NCI-H1436 treated with DMSO at 0.1 percent for 48 hours (cell line): ENCODE measurements at regions not wholly inside any gene's neighbourhood (a gene's known extent, or its start where the extent isn't known, plus 50 kb on each side); places are given as distances from the start of the nearest gene placed in this dataset.
"Not testable (repeated sequence)": the region's sequence is repeated elsewhere in the genome, so short reads cannot be mapped to it uniquely, and the experiment has no call there.

Source experiments
- DNase-seq: peaks from one replicate; lab custom pipeline; 2025; lab: John Stamatoyannopoulos, UW

DNA sequence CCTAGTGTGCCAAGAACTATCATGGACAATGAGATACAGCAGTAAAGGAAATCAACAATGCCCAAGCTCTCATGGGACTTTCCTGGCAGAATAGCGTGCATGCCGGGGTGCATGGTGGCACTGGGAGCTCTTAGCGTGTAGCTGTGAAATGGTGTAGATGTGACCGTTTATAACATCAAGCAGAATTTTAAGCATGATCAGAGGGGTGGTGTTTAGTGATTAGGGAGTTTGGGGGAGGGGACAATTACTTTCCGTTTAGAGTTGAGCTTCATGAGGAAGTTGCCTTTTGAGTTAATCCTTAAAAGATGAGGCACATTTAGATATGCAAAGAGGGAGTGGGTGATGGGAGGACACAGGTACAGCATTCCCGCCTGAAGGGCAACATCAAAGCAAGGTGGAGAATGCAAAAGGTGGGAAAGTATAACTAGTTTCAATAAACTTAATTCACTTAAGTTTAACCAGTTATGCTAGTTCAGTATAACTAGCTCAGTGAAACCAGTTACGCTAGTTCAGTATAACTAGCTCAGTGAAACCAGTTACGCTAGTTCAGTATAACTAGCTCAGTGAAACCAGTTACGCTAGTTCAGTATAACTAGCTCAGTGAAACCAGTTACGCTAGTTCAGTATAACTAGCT lies 661.6 kb downstream of the QKI start:
- DNase-seq = no peak

DNA sequence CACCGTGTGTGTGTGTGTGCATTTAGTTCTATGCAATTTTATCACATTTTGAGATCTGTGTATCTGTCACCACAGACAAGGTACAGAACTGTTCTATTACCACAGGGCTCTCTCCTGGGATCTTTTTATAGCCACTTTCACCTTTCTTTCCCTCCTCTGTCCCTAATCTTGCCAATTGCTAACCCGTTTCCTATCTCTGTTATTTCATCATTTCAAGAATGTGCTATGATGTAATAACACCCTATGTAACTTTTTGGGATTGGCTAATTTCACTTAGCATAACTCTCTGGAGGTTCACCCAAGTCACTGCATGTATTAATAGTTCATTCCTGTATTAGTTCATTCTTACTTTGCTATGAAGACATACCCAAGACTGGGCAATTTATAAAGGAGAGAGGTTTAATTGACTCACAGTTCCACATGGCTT lies 657.7 kb downstream of the QKI start:
- no peak for DNase-seq

DNA sequence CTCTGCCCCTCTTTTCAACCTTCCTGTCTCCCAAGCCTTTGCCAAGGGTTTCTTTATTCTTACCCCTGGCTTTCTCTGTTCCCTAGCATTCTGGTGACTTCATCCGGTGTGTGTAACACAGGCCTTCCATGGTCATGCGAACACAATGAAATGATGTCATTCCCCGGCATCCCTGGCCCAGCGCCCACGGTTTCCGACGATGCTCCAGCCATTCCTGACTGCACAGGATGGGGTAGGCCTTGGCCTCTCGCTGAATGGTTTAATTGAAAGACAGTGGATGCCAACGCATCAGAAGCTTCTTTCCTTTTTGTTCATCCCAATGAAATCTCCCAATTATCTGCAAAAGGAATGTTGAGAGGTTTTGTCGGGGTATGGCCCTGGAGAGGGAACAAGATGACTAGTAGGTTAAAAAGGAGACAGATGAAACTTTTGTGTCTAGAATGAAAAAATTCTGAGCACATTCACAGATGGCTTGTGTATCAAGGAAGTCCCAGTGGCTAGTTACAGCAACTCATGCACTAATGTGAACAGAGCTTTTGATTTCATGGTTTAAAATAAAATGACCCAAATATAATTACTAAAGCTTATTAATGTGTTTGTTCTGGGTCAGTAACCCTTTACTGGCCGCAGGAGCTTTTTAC lies 655.0 kb downstream of the QKI start:
- no peak for DNase-seq

DNA sequence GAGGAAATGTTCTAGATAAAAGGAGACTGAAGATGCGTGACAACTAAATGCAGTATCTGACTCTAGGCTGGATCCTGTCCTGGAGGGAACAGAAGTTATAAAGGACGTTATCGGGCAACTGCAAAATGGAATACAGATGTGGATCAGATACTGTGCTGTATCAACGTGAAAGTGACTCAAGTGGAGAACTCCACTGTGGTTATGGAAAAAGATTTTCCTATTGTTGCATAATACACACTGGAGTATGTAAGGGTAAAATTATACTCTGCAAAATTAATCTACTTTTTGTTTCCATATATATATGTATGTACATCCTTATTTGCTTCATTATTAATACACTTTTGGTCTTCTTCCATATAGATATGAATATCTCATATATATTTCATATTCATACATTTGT lies 654.0 kb downstream of the QKI start:
- no peak for DNase-seq

DNA sequence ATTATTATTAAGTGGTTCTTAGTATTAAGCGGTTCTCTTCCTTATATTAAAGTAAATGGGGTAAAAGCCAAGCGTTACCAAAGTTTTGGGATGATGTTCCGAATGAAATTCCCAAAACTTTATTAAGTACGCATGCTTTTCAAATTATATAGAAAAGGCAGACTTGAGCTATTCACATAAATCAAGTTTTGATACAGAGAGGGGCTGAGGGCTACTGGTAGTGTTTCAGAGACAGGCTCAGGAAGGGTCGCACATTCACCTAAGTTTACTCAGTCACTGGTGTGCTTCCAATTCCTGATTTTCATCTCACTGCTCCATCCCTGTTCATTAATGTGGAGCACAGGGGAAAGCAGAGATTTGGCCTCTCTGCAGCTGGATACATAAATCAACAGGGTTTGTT lies 652.2 kb downstream of the QKI start:
- no peak for DNase-seq

DNA sequence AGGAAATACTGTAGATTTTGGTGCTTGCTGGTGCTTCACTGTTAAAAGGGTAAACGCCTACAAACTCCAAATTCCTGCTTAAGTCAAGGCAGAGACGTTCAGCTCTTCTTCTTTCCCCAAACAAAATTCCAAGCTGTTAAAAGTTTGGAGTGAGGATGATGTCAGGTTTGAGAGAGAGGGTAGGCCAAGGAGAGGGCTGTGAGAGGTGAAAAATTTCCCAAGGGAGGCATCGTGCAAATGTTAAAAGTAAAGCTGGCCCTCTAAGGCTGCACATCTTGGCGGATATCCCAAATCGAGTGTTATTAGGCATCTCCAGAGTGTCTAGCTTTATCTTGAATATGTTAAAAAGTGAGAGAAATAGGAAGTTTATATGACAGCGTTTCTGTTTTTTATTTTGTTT lies 651.8 kb downstream of the QKI start:
- DNase-seq = no peak

DNA sequence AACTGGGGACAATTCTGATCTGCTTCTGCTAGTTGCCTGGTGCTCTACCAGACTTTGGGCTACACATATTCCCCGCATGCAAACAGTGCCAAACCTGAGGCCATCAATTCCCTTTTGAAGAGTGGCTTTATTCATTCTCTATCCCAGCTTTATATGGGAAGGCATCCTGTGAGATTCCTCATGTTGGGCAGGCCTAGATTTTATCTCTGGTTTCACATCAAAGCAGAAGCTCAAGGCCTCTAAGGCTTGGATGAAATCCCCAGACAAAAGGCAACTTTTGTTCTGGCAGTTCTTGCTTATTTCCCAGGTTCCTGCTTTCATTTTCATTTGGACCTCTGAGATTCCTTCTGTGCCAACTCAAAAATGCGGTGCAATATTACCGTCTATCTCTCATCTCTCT lies 648.8 kb downstream of the QKI start:
- no peak for DNase-seq

DNA sequence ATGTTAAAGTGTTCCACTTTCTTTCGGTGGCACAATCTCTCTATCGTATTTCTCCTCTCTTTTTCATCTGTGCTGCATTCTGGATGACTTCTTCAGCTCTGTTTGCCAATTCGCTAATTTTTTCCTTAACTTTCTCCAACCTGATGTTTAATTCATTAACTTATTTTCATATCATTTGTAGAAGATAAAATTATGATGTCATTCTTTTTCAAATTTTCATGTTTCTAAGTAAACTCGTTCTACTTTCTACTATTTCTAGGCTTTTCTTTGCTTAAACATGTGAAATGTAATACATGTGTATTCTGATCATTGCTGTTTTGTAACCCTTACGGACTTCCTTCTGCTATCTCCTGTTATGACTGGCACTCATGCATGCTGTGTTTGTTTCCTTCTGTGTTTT lies 648.4 kb downstream of the QKI start:
- no peak for DNase-seq

DNA sequence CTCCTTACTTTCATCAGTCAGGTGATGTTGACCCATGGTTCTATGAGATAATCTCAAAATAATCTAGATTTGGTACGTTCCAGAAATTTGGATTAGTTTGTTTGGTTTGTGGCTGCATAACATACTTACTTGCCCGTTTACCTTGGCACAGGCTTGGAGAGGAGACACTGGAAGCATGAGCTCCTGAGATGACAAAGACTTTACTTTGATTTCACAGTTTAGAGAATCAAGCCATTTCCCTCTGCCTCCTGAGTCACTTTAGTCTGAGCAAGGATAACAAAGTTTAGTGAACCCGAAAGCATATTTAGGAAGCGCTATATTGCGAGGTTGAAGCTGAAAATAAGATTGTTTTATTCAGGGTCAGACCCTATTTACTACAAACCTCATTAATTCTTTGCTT lies 643.4 kb downstream of the QKI start:
- no peak for DNase-seq

DNA sequence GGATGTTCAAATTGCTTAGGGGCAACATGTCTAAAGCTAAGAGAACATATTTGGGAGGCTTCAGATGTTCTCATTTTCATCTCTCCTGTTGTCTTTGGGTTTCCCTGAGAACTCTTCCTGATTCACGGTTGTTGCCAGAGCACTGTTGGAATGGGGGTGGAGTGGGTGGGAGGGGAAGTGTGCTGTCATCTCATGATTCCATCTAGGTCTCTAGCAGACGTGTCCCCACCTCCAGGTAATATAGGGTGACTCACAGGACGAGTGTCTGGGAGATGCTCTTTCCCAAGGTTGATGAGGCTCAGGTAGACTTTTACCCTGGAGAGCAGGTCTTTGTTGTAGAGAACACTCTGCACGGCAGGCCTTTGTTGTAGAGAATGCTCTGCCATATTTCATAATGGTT lies 636.9 kb downstream of the QKI start:
- DNase-seq = no peak

DNA sequence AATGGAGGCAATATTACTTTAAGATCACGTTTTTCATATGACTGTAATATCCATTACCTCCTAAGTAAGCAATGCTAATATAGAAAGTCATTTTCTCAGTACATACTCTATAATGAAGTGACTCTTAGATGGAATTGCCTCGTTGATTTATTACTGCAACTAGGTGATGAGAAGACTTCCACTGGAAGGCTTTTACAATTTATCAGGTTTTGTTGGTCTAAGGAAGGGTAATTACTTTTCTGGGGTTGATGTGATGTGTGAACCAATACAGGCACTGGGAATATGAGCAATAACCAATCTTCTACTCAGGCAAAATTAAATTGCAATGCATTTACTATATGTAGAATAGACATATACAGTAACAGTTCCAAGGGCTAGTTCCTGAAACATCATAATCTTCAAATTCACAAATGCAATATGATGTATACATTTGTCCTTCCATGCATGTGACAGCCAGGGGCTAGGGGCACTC lies 635.0 kb downstream of the QKI start:
- no peak for DNase-seq

DNA sequence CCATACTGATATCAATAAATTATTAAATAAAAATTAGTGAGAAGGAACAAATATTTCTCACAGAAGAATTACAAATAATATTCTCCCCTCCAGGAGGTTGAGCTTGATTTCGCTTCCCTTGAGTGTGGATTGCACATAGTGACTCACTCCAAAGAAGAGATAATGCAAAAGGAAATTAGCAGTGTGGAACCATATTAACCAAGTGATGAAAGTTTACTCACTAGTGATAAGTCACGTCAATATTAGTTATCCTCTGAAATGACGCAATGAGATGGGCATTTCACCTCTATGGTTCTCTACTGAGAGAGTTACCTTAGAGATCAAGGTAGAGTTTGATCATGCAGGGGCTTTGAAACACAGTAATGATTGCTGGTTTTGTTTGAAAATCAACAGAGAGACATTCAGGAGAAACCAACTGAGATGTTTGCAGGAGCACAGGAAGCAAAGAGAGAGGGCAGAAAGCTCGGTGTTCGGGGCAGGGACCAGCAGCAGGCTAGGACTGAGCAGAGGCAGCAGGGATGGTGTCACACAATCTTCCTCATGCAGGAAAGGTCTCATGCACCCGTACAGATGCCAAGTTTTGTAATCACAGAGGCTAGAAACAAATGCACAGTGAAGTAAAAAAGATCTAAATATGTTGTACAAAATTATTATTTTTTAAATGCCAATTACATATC lies 634.5 kb downstream of the QKI start:
- DNase-seq = no peak

DNA sequence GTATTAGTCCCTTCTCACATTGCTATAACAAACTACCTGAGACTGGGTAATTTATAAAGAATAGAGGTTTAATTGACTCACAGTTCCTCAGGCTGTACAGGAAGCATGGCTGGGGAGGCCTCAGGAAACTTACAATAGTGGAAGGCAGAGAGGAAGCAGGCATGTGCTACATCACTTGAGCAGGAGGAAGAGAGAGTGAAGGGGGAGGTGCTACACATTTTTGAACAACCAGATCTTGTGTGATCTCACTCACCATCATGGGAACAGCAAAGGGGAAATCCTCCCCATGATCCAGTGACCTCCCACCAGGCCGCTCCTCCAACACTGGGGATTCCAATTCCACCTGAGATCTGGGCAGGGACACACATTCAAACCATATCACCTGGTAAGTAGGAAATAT lies 630.6 kb downstream of the QKI start:
- no peak for DNase-seq

DNA sequence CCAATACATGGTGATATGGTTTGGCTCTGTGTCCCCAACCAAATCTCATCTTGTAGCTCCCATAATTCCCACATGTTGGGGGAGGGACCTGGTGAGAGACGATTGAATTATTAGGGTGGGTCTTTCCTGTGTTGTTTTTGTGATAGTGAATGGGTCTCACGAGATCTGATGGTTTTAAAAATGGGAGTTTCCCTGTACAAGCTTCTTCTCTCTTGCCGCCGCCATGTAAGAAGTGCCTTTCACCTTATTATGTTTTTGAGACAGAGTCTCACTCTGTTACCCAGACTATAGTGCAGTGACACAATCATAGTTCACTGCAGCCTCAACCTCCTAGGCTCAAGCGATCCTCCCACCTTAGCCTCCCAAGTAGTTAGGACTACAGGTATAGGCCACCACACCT lies 629.1 kb downstream of the QKI start:
- not testable (repeated sequence) for DNase-seq

DNA sequence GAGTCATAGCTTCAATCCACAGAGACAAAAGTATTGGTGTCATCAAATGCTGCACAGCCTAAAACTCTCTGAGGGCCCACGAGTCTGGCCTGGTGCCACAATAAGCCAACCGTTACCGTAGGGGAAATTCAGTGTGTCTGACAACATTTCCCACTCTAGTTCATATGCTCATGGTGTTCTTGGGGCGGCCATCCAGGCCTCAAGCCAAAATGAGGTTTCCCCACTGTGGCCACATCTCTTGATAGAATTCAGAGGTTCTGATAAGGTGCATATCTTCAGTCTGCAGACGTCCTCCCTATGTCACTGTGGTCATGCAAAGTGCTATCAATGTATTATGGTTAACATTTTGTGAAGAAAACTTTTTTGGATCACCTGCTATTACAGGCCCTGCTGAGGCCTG lies 627.7 kb downstream of the QKI start:
- no peak for DNase-seq

DNA sequence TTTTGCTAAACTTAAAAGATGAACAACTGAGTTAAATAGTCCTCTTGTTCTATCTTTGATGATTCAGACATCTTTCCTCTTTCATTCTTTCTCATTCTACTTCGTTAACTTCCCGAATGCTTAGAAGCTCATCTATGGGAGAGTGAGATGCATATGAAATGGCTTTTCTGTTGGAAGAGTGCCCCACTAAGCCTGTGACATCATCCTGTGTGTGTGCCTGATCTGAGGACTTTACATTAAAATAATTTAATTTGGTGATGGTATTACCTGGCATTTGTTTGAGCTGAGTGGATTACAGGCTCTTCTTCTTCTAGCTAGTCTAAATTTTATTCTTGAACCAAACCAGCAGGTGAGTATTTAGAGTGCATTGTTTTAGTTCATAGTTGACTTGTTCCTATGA lies 626.5 kb downstream of the QKI start:
- DNase-seq = no peak

DNA sequence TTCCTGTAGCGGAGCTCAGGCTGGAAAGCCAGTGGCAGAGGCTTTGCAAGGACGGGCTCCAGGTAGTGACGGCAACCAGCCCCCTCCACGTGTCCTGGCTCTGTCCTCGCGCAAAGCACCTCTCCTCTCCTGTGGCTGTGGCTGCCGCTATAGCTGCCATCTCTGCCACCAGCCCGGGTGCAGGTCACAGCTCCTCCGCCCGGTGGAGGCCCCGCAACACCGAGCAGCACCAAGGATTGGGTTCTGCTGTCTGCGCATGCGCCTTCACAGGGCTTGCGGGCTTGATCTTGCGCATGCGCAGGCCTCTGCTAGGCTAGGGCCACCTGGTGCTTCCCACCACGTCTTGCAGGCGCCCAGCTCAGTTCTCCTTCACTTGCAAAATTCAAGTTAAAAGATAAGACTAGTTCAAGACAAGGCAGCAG lies 625.4 kb downstream of the QKI start:
- no peak for DNase-seq

DNA sequence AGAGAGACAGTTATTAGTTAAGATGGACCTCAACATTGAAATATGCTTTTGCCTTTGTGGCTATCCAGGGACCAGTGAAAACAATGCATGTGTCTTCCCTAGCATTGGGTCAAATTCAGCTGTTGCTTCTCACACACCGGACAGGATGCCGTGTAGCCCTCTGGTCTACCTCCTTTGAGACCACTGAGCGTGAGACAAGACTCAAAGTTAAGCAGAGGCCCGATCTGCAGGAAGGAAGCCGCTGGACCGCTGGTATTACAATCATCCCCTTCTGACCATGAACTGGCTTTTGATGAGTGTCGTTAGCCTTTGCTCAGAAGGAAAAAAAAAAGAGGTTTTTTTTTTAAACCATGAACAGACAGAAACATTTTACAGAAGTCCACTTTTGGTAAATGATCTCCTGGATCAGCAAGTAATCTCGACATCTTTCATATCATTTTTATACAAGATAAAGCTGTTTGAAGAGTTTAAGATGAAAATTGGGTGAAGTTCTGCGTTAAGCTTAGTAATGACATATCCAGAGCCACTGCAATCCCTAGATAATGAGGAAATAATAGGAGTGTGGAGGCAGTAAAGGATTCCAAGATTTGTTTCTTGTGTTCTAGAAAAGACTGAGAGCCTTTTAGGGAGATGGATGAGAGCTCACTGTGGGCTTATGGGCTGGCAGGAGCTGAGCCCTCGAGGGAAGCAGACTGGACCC lies 622.8 kb downstream of the QKI start:
- no peak for DNase-seq

DNA sequence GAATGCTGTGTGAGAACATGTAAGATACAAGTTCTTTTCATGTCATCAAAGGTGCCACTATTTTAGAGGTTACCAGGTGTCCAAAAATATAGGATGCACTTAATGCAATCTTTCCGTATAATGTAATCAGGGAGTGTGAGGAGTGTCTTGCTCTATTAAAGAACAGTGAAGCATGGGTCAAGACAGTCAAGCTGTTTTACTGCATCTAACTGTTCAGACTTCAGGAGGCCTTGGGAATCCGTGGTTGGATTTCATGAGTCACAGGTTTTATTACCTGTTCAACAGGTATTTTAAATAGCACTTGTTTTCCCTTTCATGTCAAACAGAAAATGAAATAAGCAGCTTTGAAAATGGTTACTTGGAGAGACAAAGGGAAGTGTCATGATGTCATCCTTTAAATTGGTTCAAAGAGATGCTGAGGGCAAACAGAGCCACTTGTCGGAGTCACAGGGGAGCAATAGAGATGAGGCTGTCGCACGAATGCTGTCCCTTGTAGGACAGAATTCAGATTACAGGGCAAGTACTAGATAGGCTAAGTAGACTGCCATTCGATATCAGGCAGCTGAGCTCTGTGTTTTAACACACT lies 621.5 kb downstream of the QKI start:
- peak; percentile 87 for DNase-seq

DNA sequence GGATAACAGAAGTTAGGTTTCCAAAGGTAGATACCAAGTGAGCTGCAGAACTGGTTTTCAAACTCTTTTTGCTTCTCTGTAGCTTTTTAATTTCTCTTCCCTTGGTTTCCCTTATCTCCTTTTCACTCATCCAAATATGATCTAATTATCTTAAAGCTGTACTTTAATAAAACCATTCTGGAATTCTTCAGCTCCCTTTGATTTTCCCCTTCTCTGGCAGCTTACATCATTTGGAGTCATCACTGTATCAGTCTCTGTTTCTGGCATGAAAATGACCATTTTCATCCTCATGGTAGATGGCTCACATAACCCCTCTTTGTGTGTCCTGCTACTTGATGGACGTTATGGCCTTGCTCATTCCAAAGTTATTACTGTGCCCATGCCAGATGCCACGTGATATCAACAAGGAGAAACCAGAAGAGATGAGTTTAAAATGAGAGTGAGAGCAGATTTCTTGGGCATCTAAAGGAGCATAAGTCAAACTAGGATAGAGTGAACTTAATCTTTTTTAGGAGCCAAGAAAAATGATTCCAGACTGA lies 620.2 kb downstream of the QKI start:
- DNase-seq = no peak

DNA sequence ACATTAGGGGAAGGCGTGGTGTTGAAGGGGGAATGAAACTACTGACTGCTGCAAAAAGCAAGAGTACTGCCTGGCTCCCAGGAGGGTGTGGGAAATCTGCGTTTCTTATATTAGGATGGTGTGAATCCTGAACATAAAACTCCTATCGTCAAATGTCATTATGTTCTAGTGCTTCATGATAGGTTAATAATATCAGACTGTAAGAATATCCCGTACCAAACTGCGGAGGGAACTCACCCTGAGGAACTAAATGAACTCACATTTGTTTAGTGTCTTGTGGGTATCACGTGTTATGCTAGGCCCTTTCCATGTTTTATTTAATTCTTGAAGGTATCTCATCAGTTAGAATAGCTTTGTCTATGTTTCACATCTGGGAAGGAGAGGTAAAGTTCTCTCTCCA lies 610.7 kb downstream of the QKI start:
- no peak for DNase-seq

DNA sequence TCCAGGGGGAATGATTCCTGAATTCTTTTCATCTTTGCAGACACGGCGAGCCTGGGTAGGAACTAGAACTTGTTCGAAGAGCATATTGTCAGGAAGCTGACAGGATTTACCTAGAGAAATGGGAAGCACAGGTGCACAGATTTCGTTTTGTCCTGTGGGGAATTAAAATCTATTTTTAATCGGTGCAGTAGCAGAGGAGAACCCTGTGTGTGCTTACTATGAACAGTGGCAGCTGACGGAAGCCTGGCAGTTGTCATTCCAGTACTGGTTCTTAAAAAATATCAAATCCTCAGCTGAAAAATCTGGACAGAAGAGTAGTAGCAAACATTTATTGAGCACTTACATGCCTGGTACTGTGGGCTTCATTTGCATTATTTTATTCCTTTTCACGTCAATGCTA lies 609.0 kb downstream of the QKI start:
- no peak for DNase-seq
